Adrenal gland (tissue), 9 donors: ENCODE measurements at regions not wholly inside any gene's neighbourhood (a gene's known extent, or its start where the extent isn't known, plus 50 kb on each side); places are given as distances from the start of the nearest gene placed in this dataset.

Source experiments
- DNase-seq, 7 donors: peaks; one replicate each; pipeline ENCODE4 v3.0.0-alpha.2; 2019 to 2020
- H3K27ac ChIP-seq, 5 donors: fragments of 200-600 bp; sonication (generic) in 4 of 5; 1 replicate in 3 of 5; 2 replicates in 2 of 5; pipeline versions ENCODE4 v1.5.1 to v1.8.0; 2016 to 2020; ENCODE audit warnings: mild to moderate bottlenecking in 1 of 5
- H3K27me3 ChIP-seq: fragments of 200-600 bp; 2 replicates; pipeline ENCODE4 v1.8.0; 2021
- H3K36me3 ChIP-seq, 2 donors: fragments of 200-600 bp; replicated peaks in 1 of 2; 1 replicate in 1 of 2; 2 replicates in 1 of 2; pipeline versions ENCODE4 v1.5.1 to v1.8.0; 2018 to 2022
- H3K4me1 ChIP-seq, 2 donors: fragments of 200-600 bp; replicated peaks in 1 of 2; 1 replicate in 1 of 2; 2 replicates in 1 of 2; pipeline versions ENCODE4 v1.5.1 to v1.8.0; 2018 to 2021
- H3K4me3 ChIP-seq, 4 donors: fragments of 200-600 bp; sonication (generic) in 3 of 4; one replicate each; pipeline ENCODE4 v1.5.1; 2016 to 2018
- H3K9me3 ChIP-seq, 3 donors: fragments of 200-600 bp; sonication (generic) in 1 of 3; replicated peaks in 1 of 3; 1 replicate in 2 of 3; 2 replicates in 1 of 3; pipeline versions ENCODE4 v1.5.1 to v1.8.0; 2016 to 2021
- CTCF ChIP-seq, 6 experiments: fragments of 450-650 bp in 4 of 6; fragments of 200-600 bp in 2 of 6; sonication (generic) in 1 of 6; IDR thresholded peaks; 1 replicate in 5 of 6; 2 replicates in 1 of 6; pipeline versions ENCODE4 v1.5.1 to v1.8.0; 2016 to 2021; ENCODE audit warnings: antibody characterized with exemption in 6 of 6, mild to moderate bottlenecking in 2 of 6, moderate library complexity in 1 of 6
- POLR2A ChIP-seq, 2 donors: fragments of 450-650 bp; IDR thresholded peaks; one replicate each; pipeline ENCODE4 v1.6.1; 2017; ENCODE audit warnings: antibody characterized with exemption in 2 of 2, mild to moderate bottlenecking in 2 of 2, moderate library complexity in 1 of 2
- WGBS, 4 donors: extraction: QIAGEN DNeasy Blood & Tissue Kit in 2 of 4; methylation state at CpG; one replicate each; pipeline versions ENCODE4 v1.1.5 to v1.1.7; 2013 to 2017; 5-methylcytosine and 5-hydroxymethylcytosine counted together
- intact Hi-C, 2 donors: fragments of 100-400 bp; cut with DNase I; formaldehyde crosslinking; loops; one replicate each; pipeline versions ENCODE4 v1.14.1 to v1.15.0; 2022 to 2023
- donor health status: healthy with polysubstance abuse.
- donor health status: Bipolar disorder and iron deficiency.
- donor health status: DM: yes; HTN: yes; CAD: no.
- donor health status: DM: no; HTN: no; CAD: no.
- donor health status: DM: no; HTN: no; CAD: no.

- 80 to 90% (median 87%) methylated on average over 12 of the region's 12 CpGs for WGBS, 4 donors
- Histone ChIP-seq H3K27ac (no peak overlapping the region), H3K36me3 (no peaks in the 10 kb centered on the region), H3K4me3 (no peak overlapping the region), H3K4me1 (peaks cover 1 to 2% of the 10 kb centered on the region in 2 donors), H3K27me3 (no peaks in the 10 kb centered on the region), H3K9me3 (no peaks in the 10 kb centered on the region)
- TF ChIP-seq CTCF (IDR thresholded peaks at IDR 0.05), result no peak
- no peak for TF ChIP-seq POLR2A (IDR thresholded peaks at IDR 0.05)
- no peak for DNase-seq
- intact Hi-C loops, result loop anchor here in 1 of 2 donors (10.0 kb wide), 1 partner anchor 96 kb away; no protein-coding TSS in a partner anchor
These were observed 173.8 kb upstream of the RGS6 start for GRCh38 chr14:71758229-71758951.

GRCh38 chr14:71762575-71762974 is 169.7 kb upstream of the RGS6 start:
- Histone ChIP-seq H3K36me3 (no peaks in the 10 kb centered on the region), H3K4me3 (no peak overlapping the region), H3K27me3 (no peaks in the 10 kb centered on the region), H3K9me3 (no peaks in the 10 kb centered on the region), H3K4me1 (no peaks in the 10 kb centered on the region), H3K27ac (no peak overlapping the region)
- TF ChIP-seq CTCF (IDR thresholded peaks at IDR 0.05) (no peak), POLR2A (IDR thresholded peaks at IDR 0.05) (no peak)
- intact Hi-C loops, result no loop called here
- DNase-seq, result no peak
- 74 to 91% (median 88%) methylated on average over 4 of the region's 4 CpGs for WGBS, 4 donors

- H3K36me3 ChIP-seq, result no peaks in the 10 kb centered on the region
- 52 to 60% (median 57%) methylated on average over 9 of the region's 9 CpGs for WGBS, 4 donors
- H3K27ac ChIP-seq, result no peak overlapping the region
- H3K4me3 ChIP-seq, result peak overlapping the region in 1 of 4 donors; percentile 23
- H3K9me3 ChIP-seq, result no peaks in the 10 kb centered on the region
- H3K27me3 ChIP-seq, result no peaks in the 10 kb centered on the region
- no peaks in the 10 kb centered on the region for H3K4me1 ChIP-seq
- intact Hi-C loops, result no loop called here
- no peak for DNase-seq
- TF ChIP-seq CTCF (IDR thresholded peaks at IDR 0.05) (no peak), POLR2A (IDR thresholded peaks at IDR 0.05) (no peak)
These were observed 167.4 kb upstream of the RGS6 start for GRCh38 chr14:71764701-71765382.

DNA sequence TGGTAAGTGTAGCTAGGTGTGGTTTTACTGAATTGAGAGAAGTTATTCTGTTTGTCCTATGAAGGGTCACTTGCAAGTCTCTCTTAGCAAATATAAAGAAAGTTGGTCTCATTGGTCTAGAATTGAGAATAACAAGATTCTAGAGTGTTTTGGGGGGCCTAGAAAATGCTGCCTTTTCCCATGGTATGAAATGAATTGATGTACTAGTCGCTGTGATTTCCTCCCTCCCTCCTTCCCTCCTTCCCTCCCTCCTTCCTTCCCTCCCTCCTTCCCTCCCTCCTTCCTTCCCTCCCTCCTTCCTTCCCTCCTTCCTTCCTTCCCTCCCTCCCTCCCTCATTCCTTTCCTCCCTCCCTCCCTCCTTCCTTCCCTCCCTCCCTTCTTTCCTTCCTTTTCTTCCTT is 166.7 kb upstream of the RGS6 start:
- H3K9me3 ChIP-seq, result no peaks in the 10 kb centered on the region
- H3K27me3 ChIP-seq, result no peaks in the 10 kb centered on the region
- H3K4me3 ChIP-seq, result no peak overlapping the region
- intact Hi-C loops, result no loop called here
- WGBS, 4 donors, result 79 to 90% (median 86%) methylated on average over 1 of the region's 1 CpG
- no peak for DNase-seq
- H3K27ac ChIP-seq, result no peak overlapping the region
- H3K36me3 ChIP-seq, result no peaks in the 10 kb centered on the region
- no peaks in the 10 kb centered on the region for H3K4me1 ChIP-seq
- TF ChIP-seq CTCF (IDR thresholded peaks at IDR 0.05) (no peak), POLR2A (IDR thresholded peaks at IDR 0.05) (no peak)
